Activated CD4-positive, alpha-beta T cell treated with anti-CD3 and anti-CD28 coated beads for 36 hours (primary cell): ENCODE measurements at regions not wholly inside any gene's neighbourhood (a gene's known extent, or its start where the extent isn't known, plus 50 kb on each side); places are given as distances from the start of the nearest gene placed in this dataset.

Experiments
- ATAC-seq: fragments of 200-7000 bp; cut with Tn5 transposase; one replicate; pipeline ENCODE4 v1.10.0; 2021; ENCODE audit warnings: mild to moderate bottlenecking, moderate library complexity
- CTCF ChIA-PET: fragments of 350-600 bp; sonication (Branson Sonifier 250); formaldehyde crosslinking; loops from one replicate; lab custom pipeline; 2021; ENCODE audit warnings: antibody characterized with exemption; lab: Charles Lee
- POLR2A ChIA-PET: fragments of 350-600 bp; sonication (Branson Sonifier 250); formaldehyde crosslinking; loops from one replicate; lab custom pipeline; 2021; ENCODE audit warnings: antibody characterized with exemption, inconsistent platforms; lab: Charles Lee
- DNase-seq: peaks from one replicate; pipeline ENCODE4 v3.0.0-alpha.2; 2020
- H3K27ac Mint-ChIP-seq: one replicate; pipeline ENCODE4 v1.8.0; 2021; ENCODE audit warnings: mixed read lengths
- H3K27me3 Mint-ChIP-seq: one replicate; pipeline ENCODE4 v1.8.0; 2021; ENCODE audit warnings: mixed read lengths
- H3K36me3 Mint-ChIP-seq: one replicate; pipeline ENCODE4 v1.8.0; 2021; ENCODE audit warnings: low read depth, mixed read lengths
- H3K4me1 Mint-ChIP-seq: one replicate; pipeline ENCODE4 v1.8.0; 2021; ENCODE audit warnings: mixed read lengths
- H3K4me3 Mint-ChIP-seq: one replicate; pipeline ENCODE4 v1.8.0; 2021; ENCODE audit warnings: mild to moderate bottlenecking, moderate library complexity, mixed read lengths
- H3K9me3 Mint-ChIP-seq: one replicate; pipeline ENCODE4 v1.8.0; 2021; ENCODE audit warnings: low read depth, mixed read lengths
- intact Hi-C, 2 experiments: fragments of 100-400 bp; cut with DNase I in 1 of 2; cut with micrococcal nuclease in 1 of 2; formaldehyde crosslinking; loops; one replicate each; pipeline versions ENCODE4 v1.14.2 to v1.15.1; 2022 to 2024; cut with DNase I, micrococcal nuclease

DNA sequence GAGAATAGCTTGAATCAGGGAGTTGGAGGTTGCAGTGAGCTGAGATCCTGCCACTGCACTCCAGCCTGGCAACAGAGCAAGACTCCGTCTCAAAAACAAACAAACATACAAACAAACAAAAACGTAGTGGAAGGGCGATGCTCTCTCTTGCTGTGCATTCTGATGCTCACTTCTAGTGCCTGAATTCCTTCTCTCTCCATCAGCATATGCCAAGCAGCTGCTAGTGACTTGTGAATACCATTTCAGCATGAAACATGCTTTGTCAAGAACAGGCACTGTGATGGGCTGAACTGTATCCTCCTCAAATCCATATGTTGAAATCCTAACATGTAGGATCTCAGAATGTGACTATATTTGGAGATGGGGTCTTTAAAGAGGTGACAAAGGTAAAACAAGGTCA lies 537.1 kb upstream of the AMELY start:
- intact Hi-C loops: no loop called here
- Mint-ChIP-seq H3K36me3 (no peaks in the 10 kb centered on the region), H3K27ac (no peak overlapping the region), H3K4me1 (no peaks in the 10 kb centered on the region), H3K9me3 (no peaks in the 10 kb centered on the region), H3K4me3 (no peak overlapping the region), H3K27me3 (peaks cover 23% of the 10 kb centered on the region)
- DNase-seq (no peak), ATAC-seq (no peak)
- ChIA-PET CTCF (no interaction called here), POLR2A (no interaction called here)

- Mint-ChIP-seq H3K4me1 (no peaks in the 10 kb centered on the region), H3K27ac (no peak overlapping the region), H3K27me3 (peaks cover 22% of the 10 kb centered on the region), H3K9me3 (no peaks in the 10 kb centered on the region), H3K36me3 (no peaks in the 10 kb centered on the region), H3K4me3 (no peak overlapping the region)
- intact Hi-C loops: no loop called here
- ChIA-PET POLR2A (no interaction called here), CTCF (no interaction called here)
- DNase-seq (no peak), ATAC-seq (no peak)
Measured at GRCh38 chrY:7447881-7448516, 536.4 kb upstream of the AMELY start.

- peaks cover 8% of the 10 kb centered on the region for H3K27me3 Mint-ChIP-seq
- no peaks in the 10 kb centered on the region for H3K4me1 Mint-ChIP-seq
- ATAC-seq (no peak), DNase-seq (no peak)
- ChIA-PET POLR2A (no interaction called here), CTCF (no interaction called here)
- no peaks in the 10 kb centered on the region for H3K36me3 Mint-ChIP-seq
- H3K4me3 Mint-ChIP-seq: no peak overlapping the region
- no peaks in the 10 kb centered on the region for H3K9me3 Mint-ChIP-seq
- no peak overlapping the region for H3K27ac Mint-ChIP-seq
- intact Hi-C loops: no loop called here
Measured at GRCh38 chrY:7444141-7444540, 532.6 kb upstream of the AMELY start.

GRCh38 chrY:7440796-7441530 lies 529.4 kb upstream of the AMELY start:
- intact Hi-C loops: no loop called here
- H3K4me3 Mint-ChIP-seq: no peak overlapping the region
- DNase-seq (no peak), ATAC-seq (no peak)
- no peaks in the 10 kb centered on the region for H3K4me1 Mint-ChIP-seq
- no peak overlapping the region for H3K27ac Mint-ChIP-seq
- POLR2A ChIA-PET: no interaction called here
- no peaks in the 10 kb centered on the region for H3K9me3 Mint-ChIP-seq
- CTCF ChIA-PET: no interaction called here
- H3K36me3 Mint-ChIP-seq: no peaks in the 10 kb centered on the region
- H3K27me3 Mint-ChIP-seq: no peaks in the 10 kb centered on the region

GRCh38 chrY:7437086-7437485 lies 525.5 kb upstream of the AMELY start:
- POLR2A ChIA-PET: no interaction called here
- no peak overlapping the region for H3K27ac Mint-ChIP-seq
- intact Hi-C loops: no loop called here
- H3K9me3 Mint-ChIP-seq: no peaks in the 10 kb centered on the region
- H3K27me3 Mint-ChIP-seq: no peaks in the 10 kb centered on the region
- no peaks in the 10 kb centered on the region for H3K36me3 Mint-ChIP-seq
- no peaks in the 10 kb centered on the region for H3K4me1 Mint-ChIP-seq
- CTCF ChIA-PET: no interaction called here
- DNase-seq: no peak
- ATAC-seq: no peak
- H3K4me3 Mint-ChIP-seq: no peak overlapping the region

DNA sequence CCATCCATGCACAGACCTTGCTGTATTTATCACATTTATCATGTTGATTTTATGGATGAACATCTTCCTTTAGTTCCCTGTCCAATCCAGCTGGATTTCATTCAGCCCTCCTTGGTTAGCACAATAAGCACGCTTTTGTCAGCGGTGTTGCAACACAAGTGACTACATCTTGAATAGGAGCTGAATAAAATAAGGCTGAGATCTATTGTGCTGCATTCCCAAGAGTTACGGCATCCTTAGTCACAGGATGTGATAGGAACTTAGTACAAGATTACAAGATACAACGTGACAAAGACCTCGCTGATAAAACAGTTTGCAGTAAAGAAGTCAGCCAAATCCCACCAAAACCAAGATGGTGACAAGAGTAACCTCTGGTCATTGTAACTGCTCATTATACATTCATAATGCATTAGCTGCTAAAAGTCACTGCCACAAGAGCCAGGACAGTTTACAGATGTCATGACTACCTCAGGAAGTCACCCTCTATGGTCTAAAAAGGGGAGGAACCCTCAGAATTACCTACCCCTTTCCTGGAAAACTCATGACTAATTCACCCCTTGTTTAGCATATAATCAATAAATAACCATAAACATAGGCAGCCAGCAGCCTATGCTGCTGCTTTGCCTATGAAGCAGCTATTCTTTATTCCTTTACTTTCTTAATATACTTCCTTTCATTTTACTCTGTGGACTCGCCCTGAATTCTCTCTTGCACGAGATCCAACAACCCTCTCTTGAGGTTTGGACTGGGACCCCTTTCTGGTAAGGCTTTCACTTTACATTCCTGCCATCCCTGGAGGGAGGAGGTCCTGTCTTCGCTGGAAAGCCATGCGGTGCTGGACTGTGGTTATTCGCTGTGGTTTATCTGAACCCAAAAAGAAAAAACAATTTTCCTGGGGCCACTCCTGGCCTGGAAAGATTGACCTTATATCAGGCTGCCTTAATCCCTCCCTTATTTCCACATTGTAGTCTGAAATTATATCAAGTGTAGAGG lies 522.6 kb upstream of the AMELY start:
- Mint-ChIP-seq H3K4me3 (no peak overlapping the region), H3K27ac (no peak overlapping the region), H3K4me1 (no peaks in the 10 kb centered on the region), H3K36me3 (no peaks in the 10 kb centered on the region), H3K27me3 (no peaks in the 10 kb centered on the region), H3K9me3 (peaks cover 3% of the 10 kb centered on the region)
- ChIA-PET POLR2A (no interaction called here), CTCF (no interaction called here)
- intact Hi-C loops: no loop called here
- DNase-seq: no peak
- no peak for ATAC-seq

DNA sequence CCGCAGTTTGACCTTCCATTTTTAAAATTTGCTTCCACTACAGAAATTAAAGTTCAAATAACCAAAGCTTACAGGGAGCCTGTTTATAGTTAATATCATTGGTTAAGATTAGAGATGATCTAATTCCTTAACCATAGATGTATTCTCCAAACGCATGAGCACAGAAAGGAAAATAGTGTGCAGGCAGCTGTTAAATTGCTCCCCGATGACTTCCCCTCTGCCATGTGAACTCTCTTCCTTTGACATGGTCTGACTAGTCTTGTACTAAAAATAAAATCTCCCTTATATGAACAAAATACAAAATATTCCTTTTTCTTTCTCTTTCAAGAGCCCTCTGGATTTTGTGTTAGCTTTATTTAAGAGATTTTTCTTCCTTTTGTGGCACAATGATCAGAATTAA lies 507.6 kb upstream of the AMELY start:
- ChIA-PET CTCF (no interaction called here), POLR2A (no interaction called here)
- intact Hi-C loops: no loop called here
- ATAC-seq (no peak), DNase-seq (no peak)
- H3K27ac Mint-ChIP-seq: no peak overlapping the region
- H3K27me3 Mint-ChIP-seq: no peaks in the 10 kb centered on the region
- no peaks in the 10 kb centered on the region for H3K9me3 Mint-ChIP-seq
- no peak overlapping the region for H3K4me3 Mint-ChIP-seq
- H3K36me3 Mint-ChIP-seq: peaks cover 2% of the 10 kb centered on the region
- H3K4me1 Mint-ChIP-seq: no peaks in the 10 kb centered on the region

- no peak overlapping the region for H3K4me3 Mint-ChIP-seq
Measured at GRCh38 chrY:7417946-7418345, 506.4 kb upstream of the AMELY start.

GRCh38 chrY:7416406-7416805 lies 504.9 kb upstream of the AMELY start:
- H3K9me3 Mint-ChIP-seq: no peaks in the 10 kb centered on the region
- H3K4me3 Mint-ChIP-seq: no peak overlapping the region
- ATAC-seq (no peak), DNase-seq (no peak)
- ChIA-PET CTCF (interaction anchor here (0.7 kb wide), 1 partner anchor 144 kb away, joined by 3 read pairs; no protein-coding TSS in a partner anchor), POLR2A (no interaction called here)
- H3K4me1 Mint-ChIP-seq: no peaks in the 10 kb centered on the region
- no peak overlapping the region for H3K27ac Mint-ChIP-seq
- H3K27me3 Mint-ChIP-seq: no peaks in the 10 kb centered on the region
- intact Hi-C loops: no loop called here
- peaks cover 2% of the 10 kb centered on the region for H3K36me3 Mint-ChIP-seq

More at GRCh38 chrY:7417946-7418345, 506.4 kb upstream of the AMELY start:
- Mint-ChIP-seq H3K27me3 (no peaks in the 10 kb centered on the region), H3K27ac (no peak overlapping the region), H3K36me3 (peaks cover 2% of the 10 kb centered on the region), H3K4me1 (no peaks in the 10 kb centered on the region), H3K9me3 (no peaks in the 10 kb centered on the region)
- ChIA-PET CTCF (no interaction called here), POLR2A (no interaction called here)
- DNase-seq (no peak), ATAC-seq (no peak)
- intact Hi-C loops: no loop called here

DNA sequence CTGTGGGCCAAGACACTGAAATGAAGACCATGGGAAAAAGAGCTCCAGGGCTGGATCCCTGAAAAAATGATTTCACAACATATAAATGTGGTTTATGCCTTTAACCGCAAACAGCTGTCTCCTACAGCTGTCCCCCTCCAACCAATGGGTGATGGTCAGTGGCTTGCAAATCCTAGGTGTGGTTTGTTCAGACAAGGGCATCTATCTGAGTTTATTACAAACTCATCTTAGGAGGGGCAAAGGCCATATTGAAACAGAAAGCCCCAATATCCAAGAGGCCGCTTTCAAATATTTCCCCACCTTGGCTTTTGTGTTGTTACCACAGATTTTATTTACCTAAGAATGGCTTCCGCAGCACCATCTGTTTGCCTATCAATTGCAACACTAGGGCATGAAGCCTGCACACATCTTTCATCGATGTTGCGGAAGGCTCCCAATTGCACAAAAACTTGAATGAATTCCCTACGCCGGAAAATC lies 503.6 kb upstream of the AMELY start:
- ChIA-PET CTCF (no interaction called here), POLR2A (no interaction called here)
- no peaks in the 10 kb centered on the region for H3K9me3 Mint-ChIP-seq
- no peak overlapping the region for H3K4me3 Mint-ChIP-seq
- no peaks in the 10 kb centered on the region for H3K4me1 Mint-ChIP-seq
- H3K27ac Mint-ChIP-seq: no peak overlapping the region
- H3K27me3 Mint-ChIP-seq: no peaks in the 10 kb centered on the region
- intact Hi-C loops: no loop called here
- no peak for DNase-seq
- no peak for ATAC-seq
- peaks cover 2% of the 10 kb centered on the region for H3K36me3 Mint-ChIP-seq

DNA sequence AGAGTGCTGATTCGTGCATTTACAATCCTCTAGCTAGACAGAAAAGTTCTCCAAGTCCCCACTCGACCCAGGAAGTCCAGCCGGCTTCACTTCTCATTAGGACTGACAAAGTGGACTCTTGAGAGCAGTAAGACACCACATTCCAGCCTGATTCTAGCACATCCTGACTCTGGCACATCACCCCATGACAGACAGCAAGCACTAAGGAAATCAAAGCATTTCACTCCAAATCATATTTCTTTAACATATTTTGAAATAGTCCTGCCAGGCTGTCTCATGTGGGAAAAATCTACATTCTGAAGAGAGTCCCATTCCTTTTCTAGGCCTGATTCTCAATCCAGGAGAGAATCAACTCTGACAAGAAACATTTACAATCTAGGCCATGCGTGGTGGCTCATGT lies 478.5 kb upstream of the AMELY start:
- no peaks in the 10 kb centered on the region for H3K27me3 Mint-ChIP-seq
- no peak overlapping the region for H3K4me3 Mint-ChIP-seq
- no peaks in the 10 kb centered on the region for H3K4me1 Mint-ChIP-seq
- intact Hi-C loops: no loop called here
- H3K36me3 Mint-ChIP-seq: peaks cover 39% of the 10 kb centered on the region
- CTCF ChIA-PET: no interaction called here
- H3K27ac Mint-ChIP-seq: no peak overlapping the region
- DNase-seq (no peak), ATAC-seq (no peak)
- POLR2A ChIA-PET: no interaction called here
- peaks cover 18% of the 10 kb centered on the region for H3K9me3 Mint-ChIP-seq
